Epithelial cell of proximal tubule (primary cell): ENCODE measurements at regions not wholly inside any gene's neighbourhood (a gene's known extent, or its start where the extent isn't known, plus 50 kb on each side); places are given as distances from the start of the nearest gene placed in this dataset.

Source experiments
- DNase-seq: peaks from one replicate; pipeline ENCODE4 v3.0.0-alpha.2; 2011; ENCODE audit warnings: low read depth
- H3K4me3 ChIP-seq: 2 replicates; pipeline ENCODE4 v1.5.1; 2011; ENCODE audit warnings: low read depth, mild to moderate bottlenecking, low read length
- TF ChIP-seq, protein P1 (sequence below): conservative IDR thresholded peaks from 2 replicates; pipeline ENCODE4 v1.5.1; 2012; ENCODE audit warnings: low read depth, mild to moderate bottlenecking, low read length

DNA sequence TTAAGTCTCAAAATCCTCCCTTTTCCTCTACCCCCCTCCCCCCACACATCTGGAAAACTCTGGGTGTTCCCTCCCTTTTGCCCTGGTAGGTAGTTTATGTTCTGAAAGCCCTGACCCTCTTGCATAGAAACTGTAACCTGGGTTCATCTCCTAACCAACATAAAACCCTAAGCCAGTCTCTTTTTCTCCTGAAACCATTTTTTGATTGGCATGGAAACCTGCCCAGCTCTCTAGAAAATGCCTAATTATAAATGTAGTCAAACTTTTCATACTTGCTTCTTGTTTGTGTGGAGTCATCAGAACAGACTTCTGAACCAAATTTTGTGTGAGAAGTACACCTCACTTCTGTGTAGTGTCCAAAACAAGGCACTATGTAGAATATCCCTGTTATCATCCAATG lies 1264.4 kb downstream of the SI start:
- TF ChIP-seq, protein P1, sequence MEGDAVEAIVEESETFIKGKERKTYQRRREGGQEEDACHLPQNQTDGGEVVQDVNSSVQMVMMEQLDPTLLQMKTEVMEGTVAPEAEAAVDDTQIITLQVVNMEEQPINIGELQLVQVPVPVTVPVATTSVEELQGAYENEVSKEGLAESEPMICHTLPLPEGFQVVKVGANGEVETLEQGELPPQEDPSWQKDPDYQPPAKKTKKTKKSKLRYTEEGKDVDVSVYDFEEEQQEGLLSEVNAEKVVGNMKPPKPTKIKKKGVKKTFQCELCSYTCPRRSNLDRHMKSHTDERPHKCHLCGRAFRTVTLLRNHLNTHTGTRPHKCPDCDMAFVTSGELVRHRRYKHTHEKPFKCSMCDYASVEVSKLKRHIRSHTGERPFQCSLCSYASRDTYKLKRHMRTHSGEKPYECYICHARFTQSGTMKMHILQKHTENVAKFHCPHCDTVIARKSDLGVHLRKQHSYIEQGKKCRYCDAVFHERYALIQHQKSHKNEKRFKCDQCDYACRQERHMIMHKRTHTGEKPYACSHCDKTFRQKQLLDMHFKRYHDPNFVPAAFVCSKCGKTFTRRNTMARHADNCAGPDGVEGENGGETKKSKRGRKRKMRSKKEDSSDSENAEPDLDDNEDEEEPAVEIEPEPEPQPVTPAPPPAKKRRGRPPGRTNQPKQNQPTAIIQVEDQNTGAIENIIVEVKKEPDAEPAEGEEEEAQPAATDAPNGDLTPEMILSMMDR, result no peak
- DNase-seq, result no peak
- no peak overlapping the region for H3K4me3 ChIP-seq

DNA sequence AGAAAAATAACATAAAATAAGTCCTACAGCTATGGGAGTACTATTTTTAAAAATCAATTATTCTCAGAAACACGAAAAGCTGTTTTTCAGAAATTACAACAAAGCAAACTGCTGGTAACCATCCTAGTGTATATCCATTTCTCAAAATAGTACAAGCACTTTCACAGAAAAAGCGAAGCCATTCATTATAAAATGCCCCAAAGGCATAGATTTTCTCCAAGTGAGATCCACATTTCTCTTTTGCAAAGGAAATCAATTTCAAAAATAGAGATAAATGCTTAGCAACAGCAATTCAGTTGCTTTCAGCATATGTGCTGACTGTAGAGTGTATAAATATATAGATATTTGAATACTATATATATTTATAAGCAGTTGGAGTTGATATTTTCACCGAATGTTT lies 1266.3 kb downstream of the SI start:
- TF ChIP-seq, protein P1, result no peak

DNA sequence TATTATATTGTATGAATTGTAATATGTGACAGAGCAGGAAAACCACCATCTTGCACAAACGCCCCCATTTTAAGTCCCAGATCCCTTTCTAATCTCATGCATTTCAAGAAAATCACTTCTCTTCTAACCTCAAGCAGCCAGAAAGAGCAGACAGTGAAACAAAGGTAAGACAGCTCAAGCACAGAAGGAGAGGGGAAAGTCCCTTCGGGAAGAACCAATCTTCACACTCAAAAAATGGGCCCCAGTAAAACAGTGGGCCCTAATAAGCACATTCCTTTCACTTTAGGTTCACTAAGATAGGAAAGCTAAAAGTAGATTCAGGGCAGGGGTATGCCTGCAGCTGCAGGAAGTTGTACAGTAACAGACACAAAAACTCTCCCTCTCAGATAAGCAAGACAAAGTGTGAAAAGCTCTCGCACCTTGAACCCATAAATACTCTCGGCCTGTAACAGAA lies 1268.7 kb downstream of the SI start:
- no peak for DNase-seq

More for the DNA sequence above, 1266.3 kb downstream of the SI start:
- H3K4me3 ChIP-seq, result no peak overlapping the region
- no peak for DNase-seq

DNA sequence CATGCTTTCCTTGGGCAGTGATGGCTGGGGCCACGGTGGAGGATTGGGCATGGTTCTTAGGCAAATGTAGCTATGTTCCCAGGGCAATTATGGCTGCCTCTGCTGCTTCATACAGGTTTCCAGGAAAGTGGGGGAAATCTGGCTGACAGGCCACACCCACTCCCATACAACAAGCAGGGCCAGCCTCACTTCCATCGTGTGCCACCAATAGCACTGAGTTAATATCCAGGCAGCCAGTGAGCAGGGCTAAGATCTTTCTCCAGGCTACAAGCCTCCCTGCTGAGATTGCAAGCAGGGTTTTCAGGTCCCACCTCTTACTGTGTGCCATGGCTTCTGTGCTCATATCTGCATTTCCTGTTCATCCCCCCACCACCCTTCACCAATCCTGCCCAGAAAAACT lies 1291.9 kb downstream of the SI start:
- no peak for DNase-seq
- TF ChIP-seq, protein P1, result no peak
- H3K4me3 ChIP-seq, result no peak overlapping the region

More for the DNA sequence above, 1268.7 kb downstream of the SI start:
- H3K4me3 ChIP-seq, result no peak overlapping the region
- TF ChIP-seq, protein P1, result no peak

DNA sequence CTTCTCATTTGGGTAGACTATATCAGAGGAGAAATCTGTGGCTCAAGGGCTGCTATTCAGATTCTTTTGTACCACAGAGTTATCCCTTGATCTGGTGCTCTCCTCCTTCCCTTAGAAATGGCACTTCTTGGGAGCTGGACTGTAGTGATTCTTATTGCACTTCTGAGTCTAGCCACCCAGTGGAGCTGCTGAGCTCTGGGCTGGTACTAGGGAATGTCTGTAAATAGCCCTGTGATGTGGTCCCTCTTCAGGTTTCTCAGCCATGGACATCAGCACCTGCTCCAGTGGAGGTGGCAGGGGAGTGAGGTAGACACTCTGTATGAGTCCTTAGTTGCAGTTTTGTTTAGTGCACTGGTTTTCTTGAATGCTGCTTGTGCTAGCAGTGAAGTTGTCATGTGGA lies 1292.6 kb downstream of the SI start:
- TF ChIP-seq, protein P1, result peak; percentile 34
- no peak for DNase-seq
- no peak overlapping the region for H3K4me3 ChIP-seq

DNA sequence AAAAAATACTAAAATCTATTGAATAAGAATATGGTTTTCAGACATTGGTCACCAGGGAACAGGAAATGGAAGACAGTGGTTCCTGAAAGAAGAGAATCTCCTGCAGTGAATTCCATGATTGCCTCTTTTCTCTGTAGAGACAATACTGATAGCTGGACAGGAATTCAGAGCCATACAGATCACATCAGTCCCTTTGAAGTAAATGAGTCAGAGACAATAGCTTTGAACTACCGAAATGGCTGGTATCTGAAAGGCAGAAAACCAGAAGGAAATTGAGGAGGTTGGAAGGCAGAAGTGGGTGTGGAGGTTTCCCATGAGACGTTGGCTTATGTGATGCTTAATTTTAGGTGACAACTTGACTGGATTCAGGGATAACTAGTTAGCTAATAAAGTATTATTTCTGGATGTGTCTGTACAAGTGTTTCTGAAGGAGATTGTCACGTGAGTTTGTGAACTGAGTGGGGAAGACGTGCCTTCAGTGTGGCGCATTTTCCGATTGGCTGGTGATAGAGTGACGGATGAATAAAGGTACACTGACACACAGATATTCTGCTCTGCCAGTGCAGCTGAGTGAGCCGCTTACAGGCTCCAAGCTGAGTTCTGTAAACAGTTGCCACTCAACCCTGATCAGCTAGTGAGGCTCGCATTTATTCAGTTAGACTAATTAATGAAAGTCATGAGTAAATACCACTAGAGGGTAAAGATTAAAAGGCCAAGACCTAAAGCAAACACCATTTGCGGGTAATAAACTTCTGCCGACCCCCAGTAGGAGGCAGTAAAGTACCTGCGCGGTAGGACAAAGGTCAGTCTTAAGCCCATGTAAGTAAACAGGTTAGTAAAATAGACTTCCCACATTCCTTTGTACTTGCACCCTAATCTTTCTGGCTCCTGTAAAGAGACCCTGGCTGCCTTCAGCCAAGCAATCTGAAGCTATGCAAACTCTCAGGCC lies 1298.6 kb downstream of the SI start:
- TF ChIP-seq, protein P1, result no peak
- no peak for DNase-seq

More for the DNA sequence above, 1298.6 kb downstream of the SI start:
- no peak overlapping the region for H3K4me3 ChIP-seq
